ENCODE measurements at regions not wholly inside any gene's neighbourhood (a gene's known extent, or its start where the extent isn't known, plus 50 kb on each side); places are given as distances from the start of the nearest gene placed in this dataset.

DNA sequence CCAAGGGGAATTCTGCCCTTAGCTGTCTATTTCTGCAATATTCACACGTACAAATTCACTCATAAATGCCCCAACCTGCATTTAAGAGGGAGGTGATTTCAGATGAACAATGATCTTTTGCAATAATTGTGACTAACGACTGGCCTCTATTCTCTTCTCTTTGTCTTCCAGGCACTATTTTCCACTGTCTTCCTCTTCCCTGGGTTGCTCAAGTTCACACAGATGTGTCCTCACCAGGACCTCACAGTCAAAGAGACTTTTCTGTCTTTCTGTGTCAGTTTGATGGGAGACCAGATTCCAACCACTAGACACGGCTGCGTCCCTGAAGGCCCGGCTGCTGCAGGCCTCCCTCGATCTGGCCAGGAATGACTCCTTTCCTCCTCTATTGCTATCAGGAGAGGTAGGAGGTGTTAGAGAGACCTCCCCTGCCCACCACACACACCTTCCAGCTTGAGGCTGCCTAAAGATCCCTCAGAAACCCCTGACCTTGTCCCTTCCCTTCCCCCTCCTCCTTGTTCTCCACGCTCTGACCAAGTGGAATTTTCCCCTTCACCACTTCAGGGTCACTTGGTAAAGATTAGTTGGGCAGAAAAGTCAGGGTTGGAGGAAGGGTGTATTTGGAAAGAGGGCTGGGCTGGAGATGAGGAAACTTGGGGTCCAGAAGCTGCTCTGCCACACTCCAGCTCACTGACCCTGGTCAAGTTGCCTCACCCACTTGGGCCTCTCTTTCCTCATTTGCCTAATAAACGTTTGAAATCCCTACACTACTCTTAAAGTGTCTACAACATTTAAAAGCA, 109.2 kb upstream of the COPS8 start:
- in situ Hi-C loops (cut with HindIII; ENCODE audit: low sequenced_read_pairs) = no loop called here
- DNase-seq (ENCODE audit: low spot score) = no peak

DNA sequence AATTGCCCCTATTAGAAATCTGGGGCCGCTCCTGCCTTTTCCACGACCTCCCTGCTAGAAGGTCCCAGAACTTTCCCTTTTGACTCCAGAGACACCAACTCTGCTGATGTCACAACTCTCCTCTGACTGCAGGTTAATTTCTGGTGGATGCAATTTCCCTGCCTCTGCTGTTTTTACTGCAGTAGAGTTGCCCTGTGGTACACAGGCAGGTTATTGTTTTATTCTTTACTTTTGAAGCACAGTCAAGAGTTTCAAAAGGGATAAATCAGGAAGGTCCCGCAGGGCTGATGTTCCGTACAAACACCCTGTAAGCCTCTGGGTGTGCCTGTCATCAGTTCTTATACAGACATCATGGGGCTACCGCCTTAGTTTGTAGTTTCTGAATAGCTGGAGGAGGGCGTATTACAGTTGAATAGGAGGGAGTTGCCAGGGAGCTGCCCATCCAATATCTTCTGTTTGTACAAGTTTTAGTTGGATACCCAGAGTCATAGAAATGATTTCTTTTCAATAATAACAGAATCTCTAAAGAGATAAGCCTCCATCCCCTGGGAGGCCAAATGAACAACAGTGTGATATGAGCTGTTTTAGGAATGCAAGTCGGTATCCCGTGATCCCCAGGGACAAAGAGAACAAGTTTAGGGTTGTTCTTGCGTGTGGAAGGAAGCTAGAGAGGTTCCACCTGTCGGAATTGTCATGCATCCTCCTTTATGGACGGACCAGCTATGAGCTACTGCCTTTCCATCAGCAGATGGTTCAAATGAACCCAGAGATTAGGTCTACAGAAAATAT, 108.4 kb upstream of the COPS8 start:
- DNase-seq (ENCODE audit: low spot score) = no peak
- in situ Hi-C loops (cut with HindIII; ENCODE audit: low sequenced_read_pairs) = no loop called here

DNA sequence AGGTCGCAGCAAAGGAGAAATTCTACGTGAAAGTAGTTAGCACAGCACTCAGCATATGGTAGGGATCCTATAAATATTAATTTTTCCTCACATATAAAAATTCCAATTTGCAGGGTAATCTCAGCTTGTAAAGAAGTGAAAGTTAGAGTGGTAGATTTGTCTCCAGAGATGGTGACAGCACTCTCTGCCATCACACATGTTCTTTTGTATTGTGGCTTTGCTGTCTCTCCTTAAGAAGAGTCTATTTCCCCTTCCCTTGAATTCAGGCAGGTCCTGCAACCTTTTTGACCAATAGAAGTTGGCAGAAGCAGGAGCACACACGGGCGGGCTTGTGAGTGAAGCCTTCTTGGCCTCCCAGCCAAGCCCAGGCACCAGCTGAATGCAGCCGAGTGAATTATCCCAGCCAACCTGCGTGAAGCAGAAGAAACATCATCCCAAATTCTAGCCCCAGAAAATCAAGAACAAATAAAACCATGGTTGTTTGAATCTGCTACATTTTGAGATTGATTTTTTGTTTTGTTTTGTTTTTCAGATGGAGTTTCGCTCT, 107.8 kb upstream of the COPS8 start:
- DNase-seq (ENCODE audit: low spot score) = no peak
- in situ Hi-C loops (cut with HindIII; ENCODE audit: low sequenced_read_pairs) = no loop called here

DNA sequence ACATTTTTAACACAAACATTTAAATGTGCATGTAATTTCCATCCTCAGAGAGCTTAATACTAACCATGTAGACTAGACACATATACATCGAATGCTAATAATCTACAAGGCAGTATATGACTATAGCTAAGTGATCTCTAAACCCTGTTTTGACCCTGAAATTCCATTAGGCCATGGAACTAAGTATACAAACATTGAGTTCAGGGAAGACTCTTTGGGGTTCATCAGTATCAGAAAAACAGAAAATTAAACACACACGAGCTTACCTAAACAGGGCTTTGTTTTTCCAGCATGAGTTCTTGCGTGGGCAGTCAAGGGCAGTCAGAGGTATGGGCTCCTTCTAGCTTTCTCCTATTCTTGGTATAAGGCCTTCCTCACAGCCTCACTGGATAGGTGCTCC, 106.0 kb upstream of the COPS8 start:
- in situ Hi-C loops (cut with HindIII; ENCODE audit: low sequenced_read_pairs) = no loop called here
- DNase-seq (ENCODE audit: low spot score) = no peak

DNA sequence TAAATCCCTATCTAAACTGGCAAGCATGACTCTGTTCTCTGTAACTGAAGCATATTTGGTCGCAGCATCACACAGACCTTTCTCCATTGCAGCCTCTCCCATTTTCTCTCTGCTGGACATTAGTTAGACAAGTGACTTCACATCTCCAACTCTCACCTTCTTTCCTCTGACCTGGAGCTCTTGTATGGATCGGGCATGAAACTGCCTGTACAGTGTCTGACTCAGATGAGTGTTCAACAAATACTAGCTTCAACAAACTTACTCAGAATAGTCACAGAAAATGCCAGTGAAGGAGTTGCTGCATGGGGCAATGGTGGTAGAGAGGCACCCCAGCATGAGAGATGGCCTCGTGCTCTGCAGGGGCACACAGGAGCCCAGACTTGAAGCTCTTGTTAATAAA, 104.7 kb upstream of the COPS8 start:
- DNase-seq (ENCODE audit: low spot score) = no peak
- in situ Hi-C loops (cut with HindIII; ENCODE audit: low sequenced_read_pairs) = no loop called here

DNA sequence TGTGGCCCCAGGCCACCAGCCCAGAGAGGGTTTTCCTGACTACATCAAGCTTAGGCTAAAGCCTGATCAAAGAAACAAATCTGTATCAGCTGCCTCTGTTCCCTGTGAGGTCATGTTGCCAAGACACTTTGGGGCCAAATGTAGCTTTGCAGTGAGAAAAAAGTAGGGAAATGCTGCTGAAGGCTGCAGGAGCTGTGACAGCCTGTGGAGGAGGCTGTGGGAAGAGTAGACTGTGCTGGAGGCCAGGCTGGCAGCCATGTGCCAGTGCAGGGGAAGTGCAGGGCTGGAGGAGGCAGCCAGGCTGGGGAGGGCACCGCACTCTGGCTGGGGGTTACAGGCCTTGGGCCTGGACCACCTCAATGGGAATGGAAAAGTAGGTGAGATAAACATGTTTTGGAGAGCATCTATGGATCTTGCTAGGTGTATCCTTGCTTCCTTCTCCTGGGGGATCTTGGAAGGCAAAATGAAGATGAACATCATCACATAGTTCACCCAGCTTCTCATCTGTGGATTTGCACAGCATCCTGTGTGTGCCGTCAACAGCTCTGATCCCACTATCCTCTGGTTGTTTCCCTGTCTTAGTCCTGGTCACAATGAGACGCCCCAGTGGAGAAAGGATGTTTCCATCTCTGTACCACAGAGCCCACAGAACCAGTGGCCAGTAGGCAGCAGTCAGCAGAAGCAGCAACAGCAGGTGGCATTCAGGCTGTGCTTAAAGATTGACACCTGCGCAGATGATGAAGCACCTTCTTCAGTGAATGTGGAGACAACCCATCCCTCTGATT, 103.8 kb upstream of the COPS8 start:
- in situ Hi-C loops (cut with HindIII; ENCODE audit: low sequenced_read_pairs) = no loop called here
- DNase-seq (ENCODE audit: low spot score) = no peak

DNA sequence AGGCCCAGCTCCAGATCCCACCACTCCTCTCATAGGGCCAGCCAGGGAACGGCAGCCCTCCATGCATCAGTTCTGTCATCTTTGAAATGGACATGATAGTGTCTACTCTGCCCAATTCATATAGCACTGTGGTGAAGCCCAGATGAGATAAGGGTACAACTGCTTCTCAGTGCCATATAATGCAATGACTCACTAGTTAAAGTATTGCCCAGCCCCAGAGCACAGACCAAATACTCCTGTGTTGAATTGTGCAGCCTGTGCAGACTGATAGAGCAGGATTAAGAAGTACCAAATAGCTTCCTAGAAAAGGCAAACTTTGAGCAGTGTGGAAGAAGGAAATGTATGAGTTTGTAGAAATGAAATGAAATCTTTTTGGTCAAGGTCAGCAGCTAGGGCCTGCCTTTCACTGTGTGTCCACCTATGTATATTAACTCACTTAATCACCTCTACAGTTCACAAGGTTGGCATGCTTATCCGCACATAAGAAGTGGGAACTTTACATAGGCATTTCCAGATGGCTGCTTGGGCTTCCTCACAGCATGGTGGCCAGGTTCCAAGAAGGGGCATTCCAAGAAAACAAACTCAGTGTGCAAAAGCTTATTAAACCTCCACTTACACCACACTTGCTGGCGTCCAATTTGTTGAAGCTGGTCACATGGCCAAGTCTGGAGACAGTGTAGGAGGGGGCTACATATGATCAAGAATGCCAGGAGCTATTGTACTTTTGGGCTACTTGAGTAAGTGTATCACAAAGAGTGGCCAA, 102.8 kb upstream of the COPS8 start:
- in situ Hi-C loops (cut with HindIII; ENCODE audit: low sequenced_read_pairs) = no loop called here
- DNase-seq (ENCODE audit: low spot score) = no peak

DNA sequence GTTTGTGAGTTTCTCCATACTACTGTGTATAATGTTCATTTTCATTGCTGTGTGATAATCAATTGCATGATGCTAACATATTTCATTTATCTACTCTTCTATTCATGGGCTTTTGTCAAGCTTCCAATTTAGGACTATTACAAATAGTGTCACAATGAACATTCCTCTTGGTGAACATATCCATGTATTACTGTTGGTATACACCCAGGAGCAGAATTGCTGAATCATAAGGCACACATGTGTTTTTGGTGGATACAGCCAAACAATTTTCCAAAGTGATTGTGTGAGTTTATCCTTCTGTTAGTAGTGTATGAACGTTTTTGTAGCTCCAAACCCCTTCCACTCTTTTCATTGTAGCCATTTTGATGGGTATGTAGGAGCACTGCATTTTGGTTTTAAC, 101.6 kb upstream of the COPS8 start:
- in situ Hi-C loops (cut with HindIII; ENCODE audit: low sequenced_read_pairs) = no loop called here
- no peak for DNase-seq (ENCODE audit: low spot score)

DNA sequence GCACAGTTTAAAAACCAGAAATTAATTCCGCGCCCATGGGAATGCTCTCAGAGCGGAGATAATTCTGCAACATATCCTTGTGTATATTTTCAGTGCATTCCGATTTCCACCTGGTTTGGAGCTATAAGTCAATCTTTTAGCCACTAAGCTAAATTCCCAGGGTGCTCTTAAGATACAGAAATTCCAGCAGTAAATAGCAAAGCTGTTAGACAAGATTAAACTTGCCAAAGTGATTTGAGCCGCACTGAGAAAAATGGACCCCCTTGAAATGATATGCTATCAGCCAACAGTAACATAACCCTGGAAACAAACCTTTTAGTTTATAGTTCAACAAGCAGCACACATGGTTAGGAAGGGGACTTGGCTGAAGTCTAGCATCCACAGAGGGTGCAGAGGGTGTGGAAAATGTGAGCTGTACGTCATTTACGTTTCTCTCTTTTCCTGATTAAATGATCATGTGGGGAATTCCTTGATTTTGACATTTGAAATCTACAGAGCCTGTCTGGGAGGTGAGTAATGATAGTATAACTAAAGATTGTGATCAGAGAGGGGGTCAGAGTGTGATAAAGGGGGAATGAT, 99.8 kb upstream of the COPS8 start:
- DNase-seq (ENCODE audit: low spot score) = no peak
- in situ Hi-C loops (cut with HindIII; ENCODE audit: low sequenced_read_pairs) = no loop called here

DNA sequence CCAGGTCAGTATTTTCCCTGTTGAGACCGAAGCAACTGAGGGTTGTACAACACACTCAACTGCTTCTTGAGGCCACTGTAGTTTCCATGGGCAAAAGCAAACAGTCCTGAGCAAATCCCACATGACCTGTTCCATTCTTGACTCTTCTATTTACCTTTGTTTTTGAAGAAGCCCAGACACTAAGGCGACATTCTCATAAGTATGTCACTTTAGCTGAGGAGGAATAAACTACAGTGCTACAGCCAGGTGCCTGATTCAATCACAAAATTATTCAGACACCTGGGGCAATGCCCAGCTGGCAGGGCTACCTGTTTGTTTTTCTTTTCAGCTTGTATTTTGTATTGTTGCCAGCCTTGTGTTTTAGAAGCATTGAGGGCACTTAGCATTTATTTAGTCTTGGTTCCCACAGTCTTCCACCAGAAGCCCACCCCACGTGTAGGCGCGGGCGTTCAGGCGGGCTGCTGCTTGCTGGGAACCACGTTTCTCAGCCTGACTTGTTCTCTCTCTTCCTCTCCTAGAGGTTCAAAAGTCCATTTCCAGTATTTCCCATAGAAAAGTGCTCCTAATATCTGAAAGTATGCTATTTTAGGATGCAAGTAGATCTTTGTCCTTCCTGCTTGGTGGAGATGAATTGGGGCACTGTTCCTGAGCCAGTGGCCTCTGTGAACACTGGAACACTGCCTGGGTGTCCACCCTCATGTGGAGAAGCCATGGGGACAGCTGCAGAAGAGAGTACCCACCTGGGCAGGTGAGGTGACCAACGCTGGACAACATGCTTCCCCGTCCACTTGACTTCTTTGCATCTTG, 99.0 kb upstream of the COPS8 start:
- peak; percentile 8 for DNase-seq (ENCODE audit: low spot score)
- in situ Hi-C loops (cut with HindIII; ENCODE audit: low sequenced_read_pairs) = no loop called here

DNA sequence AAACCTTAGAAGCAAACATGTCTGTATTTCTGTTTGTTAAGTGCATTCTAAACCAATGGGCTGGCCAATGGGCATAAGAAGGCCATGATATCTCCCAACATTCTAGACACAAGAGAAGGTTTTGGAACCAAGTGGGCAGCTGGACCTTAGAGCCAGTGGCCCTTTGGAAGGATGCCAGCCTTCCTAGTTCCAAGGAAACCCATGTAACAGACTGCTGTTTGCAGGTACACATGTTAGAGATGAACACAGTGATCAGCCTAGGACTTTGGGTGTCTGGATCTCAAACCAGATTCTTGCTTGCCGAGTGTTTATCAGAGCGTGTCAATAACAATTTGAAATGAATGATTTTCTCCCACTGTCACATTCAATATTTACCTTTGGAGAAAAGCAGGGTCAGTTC, 97.5 kb upstream of the COPS8 start:
- in situ Hi-C loops (cut with HindIII; ENCODE audit: low sequenced_read_pairs) = no loop called here
- no peak for DNase-seq (ENCODE audit: low spot score)

DNA sequence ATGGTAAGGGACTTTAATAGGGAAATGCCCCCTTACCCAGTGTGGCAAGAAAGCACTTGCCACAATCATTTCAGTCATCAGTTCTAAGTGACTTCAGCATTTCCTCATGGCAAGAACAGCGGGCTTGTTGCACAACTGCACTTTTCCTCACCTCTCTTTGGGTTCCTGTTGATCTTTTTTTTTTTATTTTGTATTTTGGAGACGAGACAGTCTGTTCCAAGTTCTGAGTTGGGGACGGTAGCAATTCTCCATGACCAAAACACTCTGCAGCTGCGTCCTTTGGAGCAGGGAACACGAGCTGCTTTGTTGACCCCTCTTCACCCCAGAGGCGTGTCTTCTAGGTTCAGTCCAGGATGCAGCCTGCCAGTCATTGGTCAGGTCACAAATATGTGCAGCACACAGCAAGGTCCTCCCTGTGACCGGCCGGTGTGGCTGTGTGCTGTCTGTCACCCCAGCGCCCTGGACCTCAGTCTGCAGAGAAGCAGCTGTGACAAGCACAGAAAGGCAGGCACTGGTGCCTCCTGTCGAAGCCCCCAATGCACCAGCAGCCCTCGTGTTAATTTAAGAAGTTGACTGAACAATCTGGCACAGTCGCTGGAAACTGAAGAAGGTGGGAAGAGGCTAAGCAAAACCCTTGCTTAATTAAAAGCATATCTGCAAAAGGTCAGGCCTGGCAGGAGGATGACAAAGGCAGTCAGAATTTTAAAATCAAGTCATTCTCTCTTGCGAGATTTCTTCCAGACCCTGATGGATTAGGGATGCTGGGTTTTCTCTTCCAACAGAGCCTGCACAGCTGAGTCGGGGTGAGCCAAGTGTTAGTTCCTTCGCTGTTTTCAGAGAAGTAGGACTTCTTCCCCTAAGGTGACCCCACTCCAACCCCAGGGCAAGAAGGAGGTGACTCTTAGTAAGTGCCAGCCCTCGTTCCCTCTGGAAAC, 96.7 kb upstream of the COPS8 start:
- in situ Hi-C loops (cut with HindIII; ENCODE audit: low sequenced_read_pairs) = no loop called here
- DNase-seq (ENCODE audit: low spot score) = no peak

DNA sequence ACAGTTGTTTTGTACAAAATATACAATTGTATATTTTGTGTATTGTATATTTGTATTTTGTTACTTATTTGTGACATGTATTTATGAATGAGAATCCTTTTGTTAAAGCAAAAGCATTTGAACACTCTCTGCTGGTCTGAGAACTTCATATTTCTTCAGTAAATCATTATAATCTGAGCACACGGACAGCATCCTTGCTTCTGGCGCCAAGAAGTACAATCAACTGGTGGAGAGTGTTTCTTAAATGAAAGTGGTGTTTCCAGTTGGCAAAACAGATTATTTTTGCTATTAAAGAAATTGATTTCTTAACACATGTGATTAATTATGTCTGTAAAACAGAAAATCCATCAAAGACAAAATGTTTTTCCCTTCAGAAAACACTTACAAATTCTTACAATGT, 95.1 kb upstream of the COPS8 start:
- in situ Hi-C loops (cut with HindIII; ENCODE audit: low sequenced_read_pairs) = no loop called here

DNA sequence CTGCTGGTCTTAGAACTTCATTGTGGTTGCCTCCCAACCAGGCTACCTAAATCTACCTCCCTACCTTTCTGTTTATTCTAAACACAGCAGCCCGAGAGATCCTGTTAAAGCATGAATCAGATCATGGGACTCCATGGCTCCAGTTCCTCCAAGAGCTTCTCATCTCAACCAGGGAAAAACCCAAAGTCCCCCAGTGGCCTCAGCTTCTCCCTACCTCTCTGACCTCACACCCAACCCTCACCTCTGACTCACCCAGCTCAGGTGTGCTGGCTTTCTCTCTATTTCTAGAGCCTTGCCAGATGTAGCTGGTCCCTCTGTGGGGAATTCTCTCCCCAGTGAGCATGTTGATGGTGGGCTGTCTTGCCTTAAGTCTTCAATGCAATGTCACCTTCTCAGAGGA, 93.8 kb upstream of the COPS8 start:
- no peak for DNase-seq (ENCODE audit: low spot score)
- in situ Hi-C loops (cut with HindIII; ENCODE audit: low sequenced_read_pairs) = no loop called here

More for the DNA sequence above, 95.1 kb upstream of the COPS8 start:
- DNase-seq (ENCODE audit: low spot score) = no peak

DNA sequence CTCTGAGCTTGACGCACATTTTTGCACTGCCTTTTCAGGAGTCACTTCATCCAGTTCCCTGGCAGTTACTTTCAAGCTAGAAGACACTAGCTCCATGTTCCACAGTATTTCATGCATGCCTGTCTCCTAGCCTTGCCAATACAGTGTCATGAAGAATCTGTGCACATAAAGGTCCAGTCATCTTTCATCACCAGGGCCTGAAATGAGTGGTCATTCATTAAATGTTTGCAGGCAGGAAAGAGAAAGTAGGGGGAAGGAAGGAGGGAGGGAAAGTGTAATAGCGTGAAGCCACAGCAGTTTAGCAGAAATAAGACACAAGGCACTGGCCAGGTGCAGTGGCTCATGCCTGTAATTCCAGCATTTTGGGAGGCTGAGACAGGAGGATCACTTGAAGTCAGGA, 92.4 kb upstream of the COPS8 start:
- in situ Hi-C loops (cut with HindIII; ENCODE audit: low sequenced_read_pairs) = no loop called here
- DNase-seq (ENCODE audit: low spot score) = no peak

DNA sequence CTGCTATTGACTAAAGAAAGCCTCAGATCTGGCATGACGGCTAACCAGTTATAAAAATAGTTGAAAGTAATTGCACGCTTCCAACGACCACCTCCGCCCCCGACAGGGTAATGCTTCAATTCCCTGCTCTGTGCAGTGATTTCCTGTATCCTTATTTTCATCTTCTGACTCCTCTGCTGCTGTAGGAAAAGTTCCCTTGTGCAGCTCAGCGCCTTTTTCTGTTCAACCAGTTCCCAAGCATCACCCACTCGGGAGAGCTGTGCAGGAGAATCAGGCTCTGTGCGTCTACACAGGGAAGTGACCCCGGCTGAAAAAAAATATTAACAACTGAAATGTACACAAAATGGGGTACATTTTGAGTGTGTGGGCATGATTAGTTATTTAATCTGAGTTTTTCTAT, 91.3 kb upstream of the COPS8 start:
- DNase-seq (ENCODE audit: low spot score) = no peak
- in situ Hi-C loops (cut with HindIII; ENCODE audit: low sequenced_read_pairs) = no loop called here

Data from G401 (cell line).